Astrocyte (in vitro differentiated cells and primary cell): ENCODE measurements at regions not wholly inside any gene's neighbourhood (a gene's known extent, or its start where the extent isn't known, plus 50 kb on each side); places are given as distances from the start of the nearest gene placed in this dataset.

Experiments used
- DNase-seq: peaks from one replicate; pipeline ENCODE4 v3.0.0-alpha.2; 2010; ENCODE audit warnings: low read depth
- FAIRE-seq: peaks from 2 replicates; lab custom pipeline; 2011; peaks lifted over from hg19 to GRCh38; lab: Jason Lieb, UNC
- H2AFZ ChIP-seq: 2 replicates; pipeline ENCODE4 v1.6.0; 2012; ENCODE audit warnings: low read depth, low read length, inconsistent platforms
- H3K27ac ChIP-seq: 2 replicates; pipeline ENCODE4 v1.5.1; 2011; ENCODE audit warnings: low read depth, low read length, inconsistent platforms
- H3K27me3 ChIP-seq: 2 replicates; pipeline ENCODE4 v1.6.0; 2011; ENCODE audit warnings: low read length, inconsistent platforms; ENCODE audit not compliant: insufficient read depth
- H3K36me3 ChIP-seq: 2 replicates; pipeline ENCODE4 v1.5.1; 2011; ENCODE audit warnings: low read length, inconsistent platforms; ENCODE audit not compliant: insufficient read depth
- H3K4me1 ChIP-seq: 2 replicates; pipeline ENCODE4 v1.5.1; 2011; ENCODE audit warnings: low read length, inconsistent platforms; ENCODE audit not compliant: insufficient read depth
- H3K4me2 ChIP-seq: 2 replicates; pipeline ENCODE4 v1.6.0; 2012; ENCODE audit warnings: low read length, inconsistent platforms
- H3K4me3 ChIP-seq: 2 replicates; pipeline ENCODE4 v1.5.1; 2011; ENCODE audit warnings: low read depth, mild to moderate bottlenecking, low read length, inconsistent platforms; ENCODE audit not compliant: insufficient read depth
- H3K79me2 ChIP-seq: 2 replicates; pipeline ENCODE4 v1.6.0; 2012; ENCODE audit warnings: mild to moderate bottlenecking, low read length, inconsistent platforms; ENCODE audit not compliant: insufficient read depth
- H3K9ac ChIP-seq: 2 replicates; pipeline ENCODE4 v1.6.0; 2012; ENCODE audit warnings: mild to moderate bottlenecking, low read length, inconsistent platforms
- H3K9me3 ChIP-seq: 2 replicates; pipeline ENCODE4 v1.5.1; 2012; ENCODE audit warnings: low read depth, mild to moderate bottlenecking, low read length, inconsistent platforms; ENCODE audit not compliant: insufficient read depth
- H4K20me1 ChIP-seq: 2 replicates; pipeline ENCODE4 v1.6.0; 2012; ENCODE audit warnings: low read length, inconsistent platforms; ENCODE audit not compliant: insufficient read depth
- H3K27ac Mint-ChIP-seq: one replicate; pipeline ENCODE4 v1.8.0; 2021; ENCODE audit warnings: mild to moderate bottlenecking, mixed read lengths; ENCODE audit not compliant: unreplicated experiment
- H3K27me3 Mint-ChIP-seq: one replicate; pipeline ENCODE4 v1.8.0; 2021; ENCODE audit warnings: low read depth, mixed read lengths; ENCODE audit not compliant: unreplicated experiment
- H3K36me3 Mint-ChIP-seq: one replicate; pipeline ENCODE4 v1.8.0; 2021; ENCODE audit warnings: low read depth, mixed read lengths; ENCODE audit not compliant: unreplicated experiment
- H3K4me1 Mint-ChIP-seq: one replicate; pipeline ENCODE4 v1.8.0; 2021; ENCODE audit warnings: low read depth, mixed read lengths; ENCODE audit not compliant: unreplicated experiment
- H3K4me3 Mint-ChIP-seq: one replicate; pipeline ENCODE4 v1.8.0; 2021; ENCODE audit warnings: mild to moderate bottlenecking, moderate library complexity, mixed read lengths; ENCODE audit not compliant: unreplicated experiment
- H3K9me3 Mint-ChIP-seq: one replicate; pipeline ENCODE4 v1.8.0; 2021; ENCODE audit warnings: mild to moderate bottlenecking, mixed read lengths; ENCODE audit not compliant: unreplicated experiment
- EZH2 ChIP-seq: IDR thresholded peaks from 2 replicates; pipeline ENCODE4 v1.6.1; 2012; ENCODE audit warnings: mild to moderate bottlenecking, low read length, inconsistent platforms; ENCODE audit not compliant: insufficient read depth
- TF ChIP-seq, protein P1 (sequence below): IDR thresholded peaks from 2 replicates; pipeline ENCODE4 v1.5.1; 2011; ENCODE audit warnings: low read depth, mild to moderate bottlenecking, inconsistent platforms, low read length, moderate library complexity; ENCODE audit not compliant: insufficient read depth

DNA sequence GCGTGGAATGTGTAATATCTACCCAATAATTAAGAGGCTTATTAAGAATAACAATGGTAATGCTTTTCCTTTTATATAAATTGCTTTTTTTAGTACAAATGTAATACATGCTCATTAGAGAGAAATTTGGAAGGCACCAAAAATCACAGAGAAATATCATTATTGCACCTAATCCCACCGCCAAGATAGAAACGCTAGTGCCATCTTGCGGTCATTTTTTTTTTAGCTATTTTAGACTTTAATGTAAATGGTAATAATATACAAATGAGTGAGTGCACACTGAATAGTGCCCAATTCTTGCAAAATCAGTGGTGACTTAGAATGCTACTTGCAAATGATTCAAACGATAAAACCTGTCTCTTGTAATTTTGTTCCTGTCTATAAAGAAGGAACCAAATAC lies 576.8 kb upstream of the TMEM132C start:
- no peak overlapping the region for H2AFZ ChIP-seq
- DNase-seq: no peak
- TF ChIP-seq EZH2: no peak
- TF ChIP-seq, protein P1, sequence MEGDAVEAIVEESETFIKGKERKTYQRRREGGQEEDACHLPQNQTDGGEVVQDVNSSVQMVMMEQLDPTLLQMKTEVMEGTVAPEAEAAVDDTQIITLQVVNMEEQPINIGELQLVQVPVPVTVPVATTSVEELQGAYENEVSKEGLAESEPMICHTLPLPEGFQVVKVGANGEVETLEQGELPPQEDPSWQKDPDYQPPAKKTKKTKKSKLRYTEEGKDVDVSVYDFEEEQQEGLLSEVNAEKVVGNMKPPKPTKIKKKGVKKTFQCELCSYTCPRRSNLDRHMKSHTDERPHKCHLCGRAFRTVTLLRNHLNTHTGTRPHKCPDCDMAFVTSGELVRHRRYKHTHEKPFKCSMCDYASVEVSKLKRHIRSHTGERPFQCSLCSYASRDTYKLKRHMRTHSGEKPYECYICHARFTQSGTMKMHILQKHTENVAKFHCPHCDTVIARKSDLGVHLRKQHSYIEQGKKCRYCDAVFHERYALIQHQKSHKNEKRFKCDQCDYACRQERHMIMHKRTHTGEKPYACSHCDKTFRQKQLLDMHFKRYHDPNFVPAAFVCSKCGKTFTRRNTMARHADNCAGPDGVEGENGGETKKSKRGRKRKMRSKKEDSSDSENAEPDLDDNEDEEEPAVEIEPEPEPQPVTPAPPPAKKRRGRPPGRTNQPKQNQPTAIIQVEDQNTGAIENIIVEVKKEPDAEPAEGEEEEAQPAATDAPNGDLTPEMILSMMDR: peak; percentile 27
- no peak overlapping the region for H3K4me2 ChIP-seq
- no peaks in the 10 kb centered on the region for H3K27me3 ChIP-seq
- H3K27me3 Mint-ChIP-seq: no peaks in the 10 kb centered on the region
- H3K4me1 ChIP-seq: no peaks in the 10 kb centered on the region
- no peak overlapping the region for H3K27ac ChIP-seq
- no peak overlapping the region for H3K9ac ChIP-seq
- H3K4me3 Mint-ChIP-seq: no peak overlapping the region
- H3K27ac Mint-ChIP-seq: no peak overlapping the region
- H3K4me3 ChIP-seq: no peak overlapping the region
- H3K9me3 Mint-ChIP-seq: no peaks in the 10 kb centered on the region
- no peaks in the 10 kb centered on the region for H3K9me3 ChIP-seq
- H3K79me2 ChIP-seq: no peaks in the 10 kb centered on the region
- no peaks in the 10 kb centered on the region for H4K20me1 ChIP-seq
- H3K4me1 Mint-ChIP-seq: no peaks in the 10 kb centered on the region
- FAIRE-seq: no peak
- H3K36me3 ChIP-seq: no peaks in the 10 kb centered on the region
- H3K36me3 Mint-ChIP-seq: no peaks in the 10 kb centered on the region

GRCh38 chr12:127696963-127697362 lies 570.0 kb upstream of the TMEM132C start:
- H3K4me3 Mint-ChIP-seq: no peak overlapping the region
- Histone ChIP-seq H3K27ac (no peak overlapping the region), H2AFZ (no peak overlapping the region), H3K36me3 (no peaks in the 10 kb centered on the region), H3K4me2 (no peak overlapping the region), H3K4me3 (no peak overlapping the region), H3K79me2 (no peaks in the 10 kb centered on the region), H3K9ac (no peak overlapping the region), H3K27me3 (peaks cover 6% of the 10 kb centered on the region), H3K9me3 (peaks cover 6% of the 10 kb centered on the region), H4K20me1 (no peaks in the 10 kb centered on the region), H3K4me1 (no peaks in the 10 kb centered on the region)
- TF ChIP-seq, protein P1: no peak
- no peak for TF ChIP-seq EZH2
- no peak for DNase-seq
- H3K27me3 Mint-ChIP-seq: no peaks in the 10 kb centered on the region
- peak; percentile 99 for FAIRE-seq
- peaks cover 3% of the 10 kb centered on the region for H3K9me3 Mint-ChIP-seq
- H3K4me1 Mint-ChIP-seq: no peaks in the 10 kb centered on the region
- no peak overlapping the region for H3K27ac Mint-ChIP-seq
- no peaks in the 10 kb centered on the region for H3K36me3 Mint-ChIP-seq

- Histone ChIP-seq H3K4me3 (no peak overlapping the region), H2AFZ (no peak overlapping the region), H3K79me2 (no peaks in the 10 kb centered on the region), H3K36me3 (no peaks in the 10 kb centered on the region), H3K9ac (no peak overlapping the region), H3K4me1 (no peaks in the 10 kb centered on the region), H3K27ac (no peak overlapping the region), H3K4me2 (no peak overlapping the region), H4K20me1 (no peaks in the 10 kb centered on the region), H3K27me3 (peaks cover 6% of the 10 kb centered on the region), H3K9me3 (no peaks in the 10 kb centered on the region)
- no peak overlapping the region for H3K4me3 Mint-ChIP-seq
- H3K27me3 Mint-ChIP-seq: no peaks in the 10 kb centered on the region
- TF ChIP-seq EZH2: no peak
- H3K36me3 Mint-ChIP-seq: no peaks in the 10 kb centered on the region
- FAIRE-seq (no peak), DNase-seq (no peak)
- no peaks in the 10 kb centered on the region for H3K4me1 Mint-ChIP-seq
- no peak overlapping the region for H3K27ac Mint-ChIP-seq
- peaks cover 6% of the 10 kb centered on the region for H3K9me3 Mint-ChIP-seq
These were observed 563.9 kb upstream of the TMEM132C start for GRCh38 chr12:127703026-127703425.
